Prostate gland (tissue), 2 donors: ENCODE measurements at regions not wholly inside any gene's neighbourhood (a gene's known extent, or its start where the extent isn't known, plus 50 kb on each side); places are given as distances from the start of the nearest gene placed in this dataset.

Experiments used
- DNase-seq: peaks from one replicate; pipeline ENCODE4 v3.0.0-alpha.2; 2019; ENCODE audit warnings: low spot score
- H3K27ac ChIP-seq, 2 donors: fragments of 200-600 bp; sonication (generic); 2 replicates each; pipeline ENCODE4 v1.5.1; 2017 to 2019
- H3K27me3 ChIP-seq: fragments of 200-600 bp; sonication (generic); replicated peaks from 2 replicates; pipeline ENCODE4 v1.5.1; 2019; ENCODE audit not compliant: insufficient read depth
- H3K36me3 ChIP-seq, 2 donors: fragments of 200-600 bp; sonication (generic); 1 replicate in 1 of 2; 2 replicates in 1 of 2; pipeline versions ENCODE4 v1.5.1 to v1.8.1; 2017 to 2019
- H3K4me1 ChIP-seq: fragments of 200-600 bp; sonication (generic); replicated peaks from 2 replicates; pipeline ENCODE4 v1.5.1; 2019
- H3K4me3 ChIP-seq, 2 donors: fragments of 200-600 bp; sonication (generic); 2 replicates each; pipeline ENCODE4 v1.5.1; 2017 to 2019
- H3K9me3 ChIP-seq: fragments of 200-600 bp; sonication (generic); 2 replicates; pipeline ENCODE4 v1.5.1; 2017
- POLR2A ChIP-seq: fragments of 450-650 bp; IDR thresholded peaks from one replicate; pipeline ENCODE4 v1.6.1; 2016; ENCODE audit warnings: antibody characterized with exemption, mild to moderate bottlenecking
- POLR2AphosphoS5 ChIP-seq: sonication (generic); formaldehyde crosslinking; IDR thresholded peaks from one replicate; pipeline ENCODE4 v1.6.1; 2017; ENCODE audit warnings: antibody characterized with exemption
- WGBS: methylation state at CpG from one replicate; pipeline ENCODE4 v1.1.5; 2018; 5-methylcytosine and 5-hydroxymethylcytosine counted together
- intact Hi-C: fragments of 100-400 bp; cut with DNase I; formaldehyde crosslinking; loops from one replicate; pipeline ENCODE4 v1.14.2; 2022
- TF ChIP-seq, protein P1 (sequence below), 4 experiments: fragments of 200-600 bp in 2 of 4; fragments of 450-650 bp in 2 of 4; sonication (generic) in 2 of 4; IDR thresholded peaks; 1 replicate in 3 of 4; 2 replicates in 1 of 4; pipeline ENCODE4 v1.5.1; 2016 to 2019; ENCODE audit warnings: antibody characterized with exemption in 4 of 4, mild to moderate bottlenecking in 2 of 4, moderate library complexity in 2 of 4

DNA sequence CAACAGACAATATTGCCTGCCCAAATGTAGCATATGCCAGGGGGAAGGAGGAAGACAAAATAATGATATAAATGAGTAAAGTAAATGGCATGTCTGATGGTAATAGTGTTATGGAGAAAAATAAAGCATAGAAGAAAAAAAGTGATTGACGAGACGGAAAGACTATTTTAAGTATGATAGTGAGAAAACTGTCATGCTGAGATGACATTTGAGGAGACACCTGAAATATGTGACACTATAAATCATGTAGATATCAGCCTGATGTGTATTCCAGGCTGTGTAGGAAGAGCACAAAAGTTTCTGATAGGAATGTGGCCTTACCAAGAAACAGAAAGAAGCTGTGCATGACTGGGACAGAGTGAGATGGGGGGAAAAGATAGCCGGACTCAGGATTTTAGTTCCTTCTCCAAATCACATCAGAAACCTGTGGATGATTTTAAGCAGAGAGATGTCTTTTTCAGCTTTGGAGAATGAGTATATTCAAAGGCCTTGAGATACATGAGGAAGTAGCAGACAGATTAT is 387.3 kb upstream of the SYT4 start:
- WGBS = 71% methylated on average over 3 of the region's 3 CpGs
- no peaks in the 10 kb centered on the region for H3K36me3 ChIP-seq
- no peak overlapping the region for H3K4me3 ChIP-seq
- no peaks in the 10 kb centered on the region for H3K27me3 ChIP-seq
- TF ChIP-seq POLR2AphosphoS5 (no peak), POLR2A (no peak)
- TF ChIP-seq, protein P1, sequence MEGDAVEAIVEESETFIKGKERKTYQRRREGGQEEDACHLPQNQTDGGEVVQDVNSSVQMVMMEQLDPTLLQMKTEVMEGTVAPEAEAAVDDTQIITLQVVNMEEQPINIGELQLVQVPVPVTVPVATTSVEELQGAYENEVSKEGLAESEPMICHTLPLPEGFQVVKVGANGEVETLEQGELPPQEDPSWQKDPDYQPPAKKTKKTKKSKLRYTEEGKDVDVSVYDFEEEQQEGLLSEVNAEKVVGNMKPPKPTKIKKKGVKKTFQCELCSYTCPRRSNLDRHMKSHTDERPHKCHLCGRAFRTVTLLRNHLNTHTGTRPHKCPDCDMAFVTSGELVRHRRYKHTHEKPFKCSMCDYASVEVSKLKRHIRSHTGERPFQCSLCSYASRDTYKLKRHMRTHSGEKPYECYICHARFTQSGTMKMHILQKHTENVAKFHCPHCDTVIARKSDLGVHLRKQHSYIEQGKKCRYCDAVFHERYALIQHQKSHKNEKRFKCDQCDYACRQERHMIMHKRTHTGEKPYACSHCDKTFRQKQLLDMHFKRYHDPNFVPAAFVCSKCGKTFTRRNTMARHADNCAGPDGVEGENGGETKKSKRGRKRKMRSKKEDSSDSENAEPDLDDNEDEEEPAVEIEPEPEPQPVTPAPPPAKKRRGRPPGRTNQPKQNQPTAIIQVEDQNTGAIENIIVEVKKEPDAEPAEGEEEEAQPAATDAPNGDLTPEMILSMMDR (IDR thresholded peaks at IDR 0.05) = no peak
- no peaks in the 10 kb centered on the region for H3K9me3 ChIP-seq
- DNase-seq = no peak
- H3K27ac ChIP-seq = no peak overlapping the region
- no peaks in the 10 kb centered on the region for H3K4me1 ChIP-seq
- intact Hi-C loops = no loop called here

DNA sequence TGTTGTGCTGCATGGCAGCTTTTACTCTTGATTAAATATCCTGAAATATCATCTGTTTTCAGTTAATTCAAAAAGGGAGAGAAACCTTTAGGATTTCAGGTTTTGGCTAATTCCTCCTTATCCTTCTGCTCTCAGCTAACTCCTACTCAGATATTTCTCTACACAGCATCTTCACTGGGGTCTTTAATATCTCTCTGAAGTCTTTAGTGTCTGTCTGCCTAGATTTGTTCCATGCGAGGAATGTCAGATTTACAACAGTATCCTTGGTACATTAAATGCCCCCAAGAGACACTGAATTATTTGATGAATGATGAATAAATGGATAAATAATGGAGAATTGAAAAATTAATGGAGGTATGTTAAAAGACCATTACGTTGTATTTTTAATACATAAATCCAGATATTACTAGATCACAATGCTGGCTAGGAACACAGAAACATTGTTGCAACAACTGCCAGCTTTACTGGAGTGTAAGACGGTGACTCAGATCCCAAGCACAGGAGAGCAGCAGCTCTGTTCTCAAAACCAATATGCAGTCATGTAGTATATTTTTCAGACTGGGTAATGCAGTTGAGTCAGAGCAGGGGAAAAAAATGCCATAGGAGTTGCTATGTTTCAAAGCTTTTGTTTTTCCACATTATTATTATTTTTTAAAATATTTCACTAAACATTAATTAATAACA is 388.0 kb upstream of the SYT4 start:
- H3K36me3 ChIP-seq = no peaks in the 10 kb centered on the region
- no peaks in the 10 kb centered on the region for H3K27me3 ChIP-seq
- H3K9me3 ChIP-seq = no peaks in the 10 kb centered on the region
- 58% methylated on average over 3 of the region's 3 CpGs for WGBS
- intact Hi-C loops = no loop called here
- H3K27ac ChIP-seq = no peak overlapping the region
- no peak for TF ChIP-seq POLR2AphosphoS5
- TF ChIP-seq, protein P1 (IDR thresholded peaks at IDR 0.05) = no peak
- no peak for TF ChIP-seq POLR2A
- DNase-seq = no peak
- no peaks in the 10 kb centered on the region for H3K4me1 ChIP-seq
- H3K4me3 ChIP-seq = no peak overlapping the region

DNA sequence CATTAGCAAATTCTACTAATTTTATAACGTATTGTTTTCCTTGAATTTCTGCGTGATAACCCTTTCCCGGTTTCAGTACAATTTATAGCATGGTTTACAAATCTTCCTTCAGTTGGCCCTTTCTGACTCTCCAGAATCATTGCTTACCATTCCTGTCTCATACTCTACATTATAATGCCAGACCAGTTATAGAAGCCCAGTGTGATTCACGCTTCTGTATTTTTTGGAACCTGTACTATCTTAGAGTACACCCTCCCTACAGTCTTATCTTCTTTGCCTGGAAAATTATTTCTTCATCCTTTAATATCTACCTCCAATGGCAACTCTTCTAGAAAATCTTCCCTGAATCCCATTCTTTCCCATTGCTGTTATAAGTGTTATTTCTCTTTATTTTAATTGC is 391.6 kb upstream of the SYT4 start:
- H3K27ac ChIP-seq = no peak overlapping the region
- no peaks in the 10 kb centered on the region for H3K36me3 ChIP-seq
- H3K27me3 ChIP-seq = no peaks in the 10 kb centered on the region
- TF ChIP-seq, protein P1 (IDR thresholded peaks at IDR 0.05) = no peak
- TF ChIP-seq POLR2AphosphoS5 = no peak
- TF ChIP-seq POLR2A = no peak
- no peak overlapping the region for H3K4me3 ChIP-seq
- no peak for DNase-seq
- WGBS = 89% methylated on average over 4 of the region's 4 CpGs
- H3K4me1 ChIP-seq = no peaks in the 10 kb centered on the region
- intact Hi-C loops = no loop called here
- no peaks in the 10 kb centered on the region for H3K9me3 ChIP-seq

DNA sequence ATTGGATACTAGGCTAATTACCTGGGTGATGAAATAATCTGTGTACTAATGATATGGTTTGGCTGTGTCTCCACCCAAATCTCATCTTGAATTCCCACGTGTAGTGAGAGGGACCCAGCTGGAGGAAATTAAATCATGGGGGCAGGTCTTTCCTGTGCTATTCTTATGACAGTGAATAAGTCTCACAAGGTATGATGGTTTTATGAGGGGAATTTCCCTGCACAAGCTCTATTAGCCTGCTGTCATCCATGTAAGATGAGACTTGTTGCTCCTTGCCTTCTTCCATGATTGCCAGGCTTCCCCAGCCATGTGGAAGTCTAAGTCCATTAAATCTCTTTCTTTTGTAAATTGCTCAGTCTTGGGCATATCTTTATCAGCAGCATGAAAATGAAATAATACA is 394.1 kb upstream of the SYT4 start:
- H3K4me3 ChIP-seq = no peak overlapping the region
- H3K27ac ChIP-seq = no peak overlapping the region
- no peaks in the 10 kb centered on the region for H3K27me3 ChIP-seq
- no peak for DNase-seq
- intact Hi-C loops = no loop called here
- no peaks in the 10 kb centered on the region for H3K9me3 ChIP-seq
- WGBS = 9% methylated on average over 1 of the region's 1 CpG
- no peaks in the 10 kb centered on the region for H3K36me3 ChIP-seq
- no peaks in the 10 kb centered on the region for H3K4me1 ChIP-seq
- no peak for TF ChIP-seq POLR2AphosphoS5
- TF ChIP-seq, protein P1 (IDR thresholded peaks at IDR 0.05) = no peak
- TF ChIP-seq POLR2A = no peak

DNA sequence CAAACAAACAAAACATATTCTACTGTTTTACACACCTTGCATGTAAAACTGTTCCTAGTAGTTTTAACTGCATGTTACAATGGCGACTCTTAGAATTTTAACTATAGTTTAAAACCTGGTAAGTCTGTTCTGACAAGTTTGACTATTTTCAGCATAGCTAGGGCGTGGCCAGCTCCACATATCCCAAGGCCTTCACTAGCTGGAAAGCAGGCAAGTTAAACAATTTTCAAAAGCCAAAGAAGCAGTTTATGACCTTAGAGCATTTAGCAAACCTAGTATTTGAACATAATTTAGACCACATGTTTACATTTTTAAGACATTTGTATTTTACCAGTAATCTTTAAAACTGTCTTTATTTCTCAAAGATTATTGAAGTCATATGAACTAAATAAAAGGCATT is 402.8 kb upstream of the SYT4 start:
- no peak overlapping the region for H3K27ac ChIP-seq
- H3K4me3 ChIP-seq = no peak overlapping the region
- no peaks in the 10 kb centered on the region for H3K4me1 ChIP-seq
- H3K9me3 ChIP-seq = no peaks in the 10 kb centered on the region
- WGBS = 34% methylated on average over 2 of the region's 2 CpGs
- H3K27me3 ChIP-seq = no peaks in the 10 kb centered on the region
- intact Hi-C loops = no loop called here
- DNase-seq = no peak
- TF ChIP-seq POLR2AphosphoS5 = no peak
- no peak for TF ChIP-seq POLR2A
- TF ChIP-seq, protein P1 (IDR thresholded peaks at IDR 0.05) = no peak
- H3K36me3 ChIP-seq = no peaks in the 10 kb centered on the region
